Stimulated activated CD4-positive, alpha-beta T cell treated with anti-CD3 and anti-CD28 coated beads, Interleukin-4, amount 100 ng/mL, for 4 hours (primary cell): ENCODE measurements at regions not wholly inside any gene's neighbourhood (a gene's known extent, or its start where the extent isn't known, plus 50 kb on each side); places are given as distances from the start of the nearest gene placed in this dataset.

Source experiments
- DNase-seq, 2 experiments: peaks; one replicate each; pipeline ENCODE4 v3.0.0-alpha.2; 2020

- DNase-seq: no peak
Measured at GRCh38 chrX:39519030-39519488, 578.7 kb downstream of the BCOR start.

GRCh38 chrX:39519566-39520301, 578.0 kb downstream of the BCOR start:
- DNase-seq: no peak

GRCh38 chrX:39525758-39526157, 572.0 kb downstream of the BCOR start:
- DNase-seq: no peak

- DNase-seq: no peak
Measured at GRCh38 chrX:39527025-39527424, 570.7 kb downstream of the BCOR start.

GRCh38 chrX:39528161-39528916, 569.4 kb downstream of the BCOR start:
- DNase-seq: no peak

GRCh38 chrX:39532761-39533160, 565.0 kb downstream of the BCOR start:
- DNase-seq: no peak

GRCh38 chrX:39534949-39535348, 562.8 kb downstream of the BCOR start:
- no peak for DNase-seq

GRCh38 chrX:39536211-39536610, 561.5 kb downstream of the BCOR start:
- DNase-seq: no peak

- no peak for DNase-seq
Measured at GRCh38 chrX:39541881-39542280, 555.9 kb downstream of the BCOR start.

GRCh38 chrX:39542316-39542715, 555.4 kb downstream of the BCOR start:
- no peak for DNase-seq

- no peak for DNase-seq
Measured at GRCh38 chrX:39550795-39551361, 546.9 kb downstream of the BCOR start.

- no peak for DNase-seq
Measured at GRCh38 chrX:39551762-39552161, 546.0 kb downstream of the BCOR start.

- no peak for DNase-seq
Measured at GRCh38 chrX:39555431-39555830, 542.3 kb downstream of the BCOR start.

- DNase-seq: no peak
Measured at GRCh38 chrX:39556056-39556455, 541.7 kb downstream of the BCOR start.

GRCh38 chrX:39559229-39559628, 538.5 kb downstream of the BCOR start:
- DNase-seq: no peak

GRCh38 chrX:39560271-39560670, 537.5 kb downstream of the BCOR start:
- no peak for DNase-seq

GRCh38 chrX:39563178-39563577, 534.6 kb downstream of the BCOR start:
- no peak for DNase-seq

GRCh38 chrX:39564751-39565150, 533.0 kb downstream of the BCOR start:
- no peak for DNase-seq

GRCh38 chrX:39574178-39574577, 523.6 kb downstream of the BCOR start:
- DNase-seq: no peak

GRCh38 chrX:39576041-39576872, 521.5 kb downstream of the BCOR start:
- no peak for DNase-seq

- DNase-seq: no peak
Measured at GRCh38 chrX:39577206-39577984, 520.4 kb downstream of the BCOR start.
